ENCODE measurements at regions not wholly inside any gene's neighbourhood (a gene's known extent, or its start where the extent isn't known, plus 50 kb on each side); places are given as distances from the start of the nearest gene placed in this dataset.

- no peak overlapping the region for H3K4me3 ChIP-seq
- H3K27me3 ChIP-seq, result no peaks in the 10 kb centered on the region
- WGBS, 2 donors, result 31 to 34% methylated on average over 5 of the region's 5 CpGs
- H3K9me3 ChIP-seq, result no peaks in the 10 kb centered on the region
- no peaks in the 10 kb centered on the region for H3K36me3 ChIP-seq (ENCODE audit: low read depth, missing control alignments)
- peak; percentile 37 for DNase-seq
- peak overlapping the region in 1 of 2 donors; percentile 41 for H3K27ac ChIP-seq
- H3K4me1 ChIP-seq, result peaks cover 11% of the 10 kb centered on the region
- TF ChIP-seq, protein P1, sequence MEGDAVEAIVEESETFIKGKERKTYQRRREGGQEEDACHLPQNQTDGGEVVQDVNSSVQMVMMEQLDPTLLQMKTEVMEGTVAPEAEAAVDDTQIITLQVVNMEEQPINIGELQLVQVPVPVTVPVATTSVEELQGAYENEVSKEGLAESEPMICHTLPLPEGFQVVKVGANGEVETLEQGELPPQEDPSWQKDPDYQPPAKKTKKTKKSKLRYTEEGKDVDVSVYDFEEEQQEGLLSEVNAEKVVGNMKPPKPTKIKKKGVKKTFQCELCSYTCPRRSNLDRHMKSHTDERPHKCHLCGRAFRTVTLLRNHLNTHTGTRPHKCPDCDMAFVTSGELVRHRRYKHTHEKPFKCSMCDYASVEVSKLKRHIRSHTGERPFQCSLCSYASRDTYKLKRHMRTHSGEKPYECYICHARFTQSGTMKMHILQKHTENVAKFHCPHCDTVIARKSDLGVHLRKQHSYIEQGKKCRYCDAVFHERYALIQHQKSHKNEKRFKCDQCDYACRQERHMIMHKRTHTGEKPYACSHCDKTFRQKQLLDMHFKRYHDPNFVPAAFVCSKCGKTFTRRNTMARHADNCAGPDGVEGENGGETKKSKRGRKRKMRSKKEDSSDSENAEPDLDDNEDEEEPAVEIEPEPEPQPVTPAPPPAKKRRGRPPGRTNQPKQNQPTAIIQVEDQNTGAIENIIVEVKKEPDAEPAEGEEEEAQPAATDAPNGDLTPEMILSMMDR (IDR thresholded peaks at IDR 0.05), result no peak
- TF ChIP-seq POLR2A (IDR thresholded peaks at IDR 0.05), result no peak
- intact Hi-C loops (cut with DNase I; ENCODE audit: low total_unique reads), result no loop called here
Measured at GRCh38 chr18:78546281-78546680, 433.3 kb upstream of the SALL3 start.

DNA sequence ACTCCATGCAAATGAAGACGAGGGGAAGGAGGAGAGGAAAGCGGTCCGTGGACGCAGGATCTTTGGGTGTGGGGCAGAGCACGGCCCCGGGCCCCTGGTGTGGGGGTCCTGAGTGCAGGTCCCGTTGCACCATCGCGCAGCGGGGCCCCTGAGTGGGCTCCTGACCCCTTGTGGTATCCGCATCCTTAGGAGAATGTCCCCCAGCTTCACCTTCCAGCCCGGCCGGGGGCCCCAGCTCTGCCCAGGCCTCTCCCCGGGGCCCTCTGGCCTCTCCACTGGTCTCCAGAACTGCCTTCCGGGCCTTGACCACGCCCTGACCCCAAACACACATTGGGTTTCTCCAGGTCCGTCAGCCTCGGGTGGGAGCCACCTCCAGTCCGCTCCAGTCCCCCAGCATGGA, 431.8 kb upstream of the SALL3 start:
- H3K4me3 ChIP-seq, result peak overlapping the region in 1 of 2 donors; percentile 21
- no peak overlapping the region for H3K27ac ChIP-seq
- H3K9me3 ChIP-seq, result no peaks in the 10 kb centered on the region
- WGBS, 2 donors, result 42 to 63% methylated on average over 7 to 18 of the region's 19 CpGs
- no peaks in the 10 kb centered on the region for H3K36me3 ChIP-seq (ENCODE audit: low read depth, missing control alignments)
- no peaks in the 10 kb centered on the region for H3K27me3 ChIP-seq
- DNase-seq, result no peak
- TF ChIP-seq, protein P1 (IDR thresholded peaks at IDR 0.05), result no peak
- no peak for TF ChIP-seq POLR2A (IDR thresholded peaks at IDR 0.05)
- intact Hi-C loops (cut with DNase I; ENCODE audit: low total_unique reads), result no loop called here
- peaks cover 4% of the 10 kb centered on the region for H3K4me1 ChIP-seq

DNA sequence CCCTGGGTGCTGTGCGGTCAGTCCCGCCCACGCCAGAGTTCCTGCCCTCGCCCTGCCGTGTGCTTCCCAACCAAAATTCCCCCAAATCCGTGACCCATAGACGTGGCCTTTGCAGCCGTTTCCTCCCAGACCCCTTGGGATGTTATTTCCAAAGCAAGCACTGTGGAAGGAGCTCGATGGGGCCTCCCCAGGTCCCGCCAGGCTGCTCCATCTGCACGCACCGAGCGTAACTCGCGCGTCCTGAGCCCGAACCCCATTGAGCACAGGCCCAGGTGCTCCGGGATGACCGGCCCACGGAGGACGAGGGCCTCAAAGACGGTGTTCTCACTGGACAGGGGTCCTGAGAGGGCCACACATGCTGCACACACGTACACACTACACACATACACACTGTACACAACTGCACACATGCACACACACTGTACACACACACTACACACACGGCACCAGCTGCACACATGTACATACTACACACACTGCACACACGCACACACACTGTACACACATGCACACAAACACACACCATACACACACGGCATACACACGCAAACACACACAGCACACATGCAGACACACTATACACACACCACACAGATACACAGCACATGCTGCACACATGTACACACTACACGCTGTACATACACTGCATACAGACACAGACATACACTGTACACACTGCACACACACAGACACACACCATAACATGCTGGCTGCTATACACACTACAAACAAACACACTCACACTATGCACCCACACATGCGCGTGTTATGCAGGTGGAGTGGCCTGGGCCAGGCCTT, 431.2 kb upstream of the SALL3 start:
- no peak for DNase-seq
- Histone ChIP-seq H3K9me3 (no peaks in the 10 kb centered on the region), H3K4me3 (peak overlapping the region in 1 of 2 donors; percentile 21), H3K27ac (no peak overlapping the region), H3K4me1 (peaks cover 3% of the 10 kb centered on the region), H3K27me3 (no peaks in the 10 kb centered on the region), H3K36me3 (ENCODE audit: low read depth, missing control alignments) (no peaks in the 10 kb centered on the region)
- WGBS, 2 donors, result 71 to 76% methylated on average over 12 to 30 of the region's 30 CpGs
- intact Hi-C loops (cut with DNase I; ENCODE audit: low total_unique reads), result no loop called here
- TF ChIP-seq, protein P1 (IDR thresholded peaks at IDR 0.05), result no peak
- no peak for TF ChIP-seq POLR2A (IDR thresholded peaks at IDR 0.05)

DNA sequence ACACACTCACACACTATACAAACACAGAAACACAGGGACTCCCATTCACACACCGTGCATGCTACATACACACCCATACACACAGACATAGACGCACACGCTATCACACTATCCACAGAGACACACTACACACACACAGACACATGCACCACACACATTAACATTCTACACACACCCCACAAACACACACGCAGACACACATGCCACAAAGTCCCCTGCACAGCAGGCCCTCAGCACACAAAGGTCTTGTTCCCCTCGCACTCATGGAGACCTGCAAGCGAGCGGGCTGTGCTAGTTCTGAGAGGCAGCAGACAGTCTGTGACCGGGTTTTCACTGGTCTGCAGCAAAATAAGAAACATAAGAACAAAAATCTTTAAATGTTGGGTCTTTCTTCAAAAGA, 429.6 kb upstream of the SALL3 start:
- no peaks in the 10 kb centered on the region for H3K27me3 ChIP-seq
- no peak overlapping the region for H3K4me3 ChIP-seq
- no peak for DNase-seq
- H3K27ac ChIP-seq, result no peak overlapping the region
- H3K36me3 ChIP-seq (ENCODE audit: low read depth, missing control alignments), result no peaks in the 10 kb centered on the region
- intact Hi-C loops (cut with DNase I; ENCODE audit: low total_unique reads), result no loop called here
- 80 to 85% methylated on average over 8 of the region's 8 CpGs for WGBS, 2 donors
- H3K4me1 ChIP-seq, result peaks cover 3% of the 10 kb centered on the region
- no peaks in the 10 kb centered on the region for H3K9me3 ChIP-seq
- no peak for TF ChIP-seq POLR2A (IDR thresholded peaks at IDR 0.05)
- TF ChIP-seq, protein P1 (IDR thresholded peaks at IDR 0.05), result no peak
